IMR-90 (cell line): ENCODE measurements at regions not wholly inside any gene's neighbourhood (a gene's known extent, or its start where the extent isn't known, plus 50 kb on each side); places are given as distances from the start of the nearest gene placed in this dataset.

Experiments used
- ATAC-seq: fragments of 200-7000 bp; cut with Tn5 transposase; 2 replicates; pipeline ENCODE4 v1.9.1; 2020; ENCODE audit warnings: low read depth, mild to moderate bottlenecking, moderate library complexity
- BruUV-seq: library from RNA; stranded (reverse); fragments of 400-500 nt; replicated peaks from 2 replicates; lab custom pipeline; 2021; lab: Mats Ljungman, UMichigan
- CTCF ChIA-PET: fragments of 300-600 bp; formaldehyde crosslinking; extraction: SDS; loops from one replicate; lab custom pipeline; 2021; ENCODE audit warnings: antibody characterized with exemption; lab: Yijun Ruan, JAX
- POLR2A ChIA-PET: fragments of 300-600 bp; sonication (Branson Sonifier 250); formaldehyde crosslinking; loops from one replicate; lab custom pipeline; 2022; ENCODE audit warnings: antibody characterized with exemption; ENCODE audit not compliant: unreplicated experiment; lab: Charles Lee
- DNase-seq: peaks from one replicate; pipeline ENCODE4 v3.0.0; 2013
- H2AFZ ChIP-seq: replicated peaks from 2 replicates; pipeline ENCODE3; 2013; ENCODE audit warnings: low read length, mild to moderate bottlenecking; ENCODE audit not compliant: poor library complexity
- H2AK5ac ChIP-seq: 2 replicates; pipeline ENCODE4 v1.6.1; 2013; ENCODE audit warnings: low read depth, low read length, inconsistent platforms
- H2AK9ac ChIP-seq: replicated peaks from 2 replicates; pipeline ENCODE3; 2013; ENCODE audit warnings: mild to moderate bottlenecking, low read depth, low read length, moderate library complexity; ENCODE audit not compliant: poor library complexity
- H2BK120ac ChIP-seq: 2 replicates; pipeline ENCODE4 v1.6.1; 2013; ENCODE audit warnings: low read depth, low read length, inconsistent platforms
- H2BK15ac ChIP-seq: 3 replicates; pipeline ENCODE4 v1.6.1; 2013; ENCODE audit warnings: low read depth, low read length, inconsistent platforms
- H2BK20ac ChIP-seq: 2 replicates; pipeline ENCODE4 v1.6.1; 2013; ENCODE audit warnings: low read depth, mild to moderate bottlenecking, inconsistent platforms, low read length, moderate library complexity
- H2BK5ac ChIP-seq: 2 replicates; pipeline ENCODE4 v1.6.1; 2013; ENCODE audit warnings: mild to moderate bottlenecking, low read depth, low read length, inconsistent platforms; ENCODE audit not compliant: poor library complexity, severe bottlenecking
- H3K14ac ChIP-seq: replicated peaks from 2 replicates; pipeline ENCODE4 v1.6.1; 2013; ENCODE audit warnings: low read depth, low read length, inconsistent platforms
- H3K18ac ChIP-seq: 2 replicates; pipeline ENCODE4 v1.6.1; 2013; ENCODE audit warnings: low read depth, low read length, control low read depth
- H3K23ac ChIP-seq: 2 replicates; pipeline ENCODE4 v1.6.1; 2013; ENCODE audit warnings: low read depth, low read length, inconsistent platforms
- H3K27ac ChIP-seq: 2 replicates; pipeline ENCODE4 v1.5.1; 2013; ENCODE audit warnings: mild to moderate bottlenecking, control low read depth, low read length; ENCODE audit not compliant: insufficient read depth
- H3K27me3 ChIP-seq: 2 replicates; pipeline ENCODE4 v1.6.1; 2013; ENCODE audit warnings: low read length; ENCODE audit not compliant: control insufficient read depth, insufficient read depth
- H3K36me3 ChIP-seq: 2 replicates; pipeline ENCODE4 v1.6.1; 2013; ENCODE audit warnings: low read length, mixed read lengths; ENCODE audit not compliant: control insufficient read depth, insufficient read depth
- H3K4ac ChIP-seq: 2 replicates; pipeline ENCODE4 v1.6.1; 2013; ENCODE audit warnings: low read depth, low read length, inconsistent platforms
- H3K4me1 ChIP-seq: 2 replicates; pipeline ENCODE4 v1.6.1; 2013; ENCODE audit warnings: low read length, mixed read lengths; ENCODE audit not compliant: control insufficient read depth, insufficient read depth
- H3K4me2 ChIP-seq: 2 replicates; pipeline ENCODE4 v1.6.1; 2013; ENCODE audit warnings: low read depth, mild to moderate bottlenecking, control low read depth, low read length, moderate library complexity
- H3K4me3 ChIP-seq: 2 replicates; pipeline ENCODE4 v1.5.1; 2013; ENCODE audit warnings: low read depth, mild to moderate bottlenecking, control low read depth, low read length, moderate library complexity; ENCODE audit not compliant: insufficient read depth
- H3K56ac ChIP-seq: 2 replicates; pipeline ENCODE4 v1.6.1; 2013; ENCODE audit warnings: low read length, inconsistent platforms; ENCODE audit not compliant: insufficient read depth; ENCODE audit errors: extremely low read depth
- H3K79me1 ChIP-seq, 2 experiments: 2 replicates each; pipeline ENCODE4 v1.6.1; 2013; ENCODE audit warnings: low read length in 2 of 2, inconsistent platforms in 1 of 2, low read depth in 1 of 2
- H3K9ac ChIP-seq: 2 replicates; pipeline ENCODE4 v1.6.1; 2013; ENCODE audit warnings: low read depth, low read length, control low read depth
- H3K9me1 ChIP-seq: 2 replicates; pipeline ENCODE4 v1.6.1; 2013; ENCODE audit warnings: low read length, inconsistent platforms; ENCODE audit not compliant: insufficient read depth
- H3K9me3 ChIP-seq: 2 replicates; pipeline ENCODE4 v1.6.1; 2013; ENCODE audit warnings: low read length; ENCODE audit not compliant: control insufficient read depth, insufficient read depth
- H4K20me1 ChIP-seq: 2 replicates; pipeline ENCODE4 v1.6.1; 2013; ENCODE audit warnings: low read length, inconsistent platforms; ENCODE audit not compliant: insufficient read depth
- H4K5ac ChIP-seq: 2 replicates; pipeline ENCODE4 v1.6.1; 2013; ENCODE audit warnings: mild to moderate bottlenecking, low read depth, low read length, control low read depth
- H4K8ac ChIP-seq, 2 experiments: 2 replicates each; pipeline ENCODE4 v1.6.1; 2013; ENCODE audit warnings: low read depth in 2 of 2, low read length in 2 of 2, control low read depth in 1 of 2, inconsistent platforms in 1 of 2
- H4K91ac ChIP-seq: 2 replicates; pipeline ENCODE4 v1.6.1; 2013; ENCODE audit warnings: low read depth, low read length, inconsistent platforms; ENCODE audit not compliant: insufficient read depth
- CEBPB ChIP-seq: IDR thresholded peaks from 2 replicates; pipeline ENCODE4 v1.6.1; 2012; ENCODE audit warnings: low read depth, low read length, improper control_type of control experiment
- MAFK ChIP-seq: IDR thresholded peaks from 2 replicates; pipeline ENCODE4 v1.6.1; 2012; ENCODE audit warnings: low read depth, low read length, improper control_type of control experiment
- MAZ ChIP-seq: IDR thresholded peaks from 2 replicates; pipeline ENCODE4 v1.6.1; 2012; ENCODE audit warnings: low read depth, mild to moderate bottlenecking, low read length, improper control_type of control experiment, moderate library complexity, borderline replicate concordance
- MXI1 ChIP-seq: IDR thresholded peaks from 2 replicates; pipeline ENCODE4 v1.6.1; 2012; ENCODE audit warnings: low read depth, mild to moderate bottlenecking, low read length, moderate library complexity, borderline replicate concordance
- POLR2A ChIP-seq: IDR thresholded peaks from 2 replicates; pipeline ENCODE4 v1.6.1; 2012; ENCODE audit warnings: mild to moderate bottlenecking, low read depth, low read length
- RAD21 ChIP-seq: IDR thresholded peaks from 2 replicates; pipeline ENCODE4 v1.6.1; 2012; ENCODE audit warnings: low read length, improper control_type of control experiment
- RCOR1 ChIP-seq: IDR thresholded peaks from 2 replicates; pipeline ENCODE4 v1.6.1; 2012; ENCODE audit warnings: mild to moderate bottlenecking, low read length, improper control_type of control experiment; ENCODE audit not compliant: insufficient replicate concordance
- SMC3 ChIP-seq: fragments of 150-350 bp; IDR thresholded peaks from 2 replicates; pipeline ENCODE4 v1.6.1; 2016; ENCODE audit warnings: low read depth, mild to moderate bottlenecking, antibody characterized with exemption, low read length, moderate library complexity
- USF2 ChIP-seq: fragments of 150-350 bp; IDR thresholded peaks from 2 replicates; pipeline ENCODE4 v1.6.1; 2017; ENCODE audit warnings: mild to moderate bottlenecking, antibody characterized with exemption, low read length, low read depth
- WGBS, 2 experiments: methylation state at CpG; one replicate each; pipeline versions ENCODE4 v1.1.5 to v1.1.7; 2013; ENCODE audit warnings: missing lambda C conversion rate in 2 of 2; ENCODE audit not compliant: insufficient read length in 1 of 2; ENCODE audit errors: extremely low coverage in 2 of 2; 5-methylcytosine and 5-hydroxymethylcytosine counted together
- dilution Hi-C: fragments of 300-500 bp; cut with HindIII; formaldehyde crosslinking; loops from one replicate; pipeline ENCODE4 v1.14.3; 2018; ENCODE audit warnings: low sequenced_read_pairs; ENCODE audit not compliant: unreplicated experiment
- in situ Hi-C: fragments of 300-500 bp; cut with MboI; formaldehyde crosslinking; loops from 3 replicates; pipeline ENCODE4 v1.14.3; 2019; ENCODE audit warnings: low sequenced_read_pairs, inconsistent platforms, mixed read lengths
- intact Hi-C: fragments of 100-400 bp; cut with micrococcal nuclease; formaldehyde crosslinking; loops from 2 replicates; pipeline ENCODE4 v1.10.0; 2022

GRCh38 chr18:78418379-78418778 is 561.2 kb upstream of the SALL3 start:
- DNase-seq (no peak), ATAC-seq (no peak)
- no peaks in the 10 kb centered on the region for H3K27me3 ChIP-seq
- no peak overlapping the region for H3K23ac ChIP-seq
- no peak overlapping the region for H2AK5ac ChIP-seq
- no peak overlapping the region for H2AFZ ChIP-seq
- WGBS, 2 experiments = 56% methylated on average over 4 of the region's 7 CpGs; no CpG with 5 or more reads in 1 of the 2 experiments
- no peak overlapping the region for H3K9ac ChIP-seq
- H2BK15ac ChIP-seq = no peak overlapping the region
- H3K4me3 ChIP-seq = no peak overlapping the region
- no peak overlapping the region for H4K91ac ChIP-seq
- CTCF ChIA-PET = no interaction called here
- dilution Hi-C loops = no loop called here
- H2BK5ac ChIP-seq = no peak overlapping the region
- no peaks in the 10 kb centered on the region for H3K79me1 ChIP-seq
- H2BK120ac ChIP-seq = no peak overlapping the region
- H2BK20ac ChIP-seq = no peak overlapping the region
- H3K9me1 ChIP-seq = no peaks in the 10 kb centered on the region
- no peak overlapping the region for H3K27ac ChIP-seq
- TF ChIP-seq USF2 (no peak), MXI1 (no peak), MAZ (no peak), CEBPB (no peak), POLR2A (no peak), RAD21 (no peak), MAFK (no peak), RCOR1 (no peak), SMC3 (no peak)
- H3K4me2 ChIP-seq = no peak overlapping the region
- no TSS peak for BruUV-seq
- POLR2A ChIA-PET = no interaction called here
- H3K9me3 ChIP-seq = peaks cover 29% of the 10 kb centered on the region
- in situ Hi-C loops = no loop called here
- intact Hi-C loops = no loop called here
- no peaks in the 10 kb centered on the region for H3K36me3 ChIP-seq
- no peaks in the 10 kb centered on the region for H4K20me1 ChIP-seq
- H3K14ac ChIP-seq = no peak overlapping the region
- H2AK9ac ChIP-seq = no peak overlapping the region
- no peak overlapping the region for H4K5ac ChIP-seq
- no peak overlapping the region for H3K18ac ChIP-seq
- H3K4ac ChIP-seq = no peak overlapping the region
- no peak overlapping the region for H4K8ac ChIP-seq
- no peak overlapping the region for H3K56ac ChIP-seq
- H3K4me1 ChIP-seq = no peaks in the 10 kb centered on the region
